Endothelial cell of umbilical vein (primary cell): ENCODE measurements at regions not wholly inside any gene's neighbourhood (a gene's known extent, or its start where the extent isn't known, plus 50 kb on each side); places are given as distances from the start of the nearest gene placed in this dataset.
A peak's percentile ranks its signal among the peaks of the same experiment; 100 is the strongest.

Source experiments
- BruUV-seq: library from RNA; stranded (reverse); fragments of 400-500 nt; replicated peaks from 2 replicates; lab custom pipeline; 2021; lab: Mats Ljungman, UMichigan
- CTCF ChIA-PET: fragments of 300-600, 350-600 bp; sonication (Branson Sonifier 250); formaldehyde crosslinking; loops from one replicate; lab custom pipeline; 2021; ENCODE audit warnings: antibody characterized with exemption, inconsistent platforms; lab: Charles Lee
- POLR2A ChIA-PET: fragments of 300-600, 350-600 bp; sonication (Branson Sonifier 250); formaldehyde crosslinking; loops from one replicate; lab custom pipeline; 2021; ENCODE audit warnings: antibody characterized with exemption, inconsistent platforms; lab: Charles Lee
- DNase-seq: peaks from one replicate; pipeline ENCODE4 v3.0.0-alpha.2; 2011; ENCODE audit warnings: low read depth, low spot score
- FAIRE-seq: peaks from 2 replicates; lab custom pipeline; 2011; peaks lifted over from hg19 to GRCh38; lab: Jason Lieb, UNC
- H2AFZ ChIP-seq: 2 replicates; pipeline ENCODE4 v1.6.0; 2012; ENCODE audit warnings: low read depth, low read length, control low read depth, inconsistent platforms
- H3K27ac ChIP-seq: 2 replicates; pipeline ENCODE4 v1.5.1; 2011; ENCODE audit warnings: low read depth, mild to moderate bottlenecking, control low read depth, low read length, moderate library complexity; ENCODE audit not compliant: insufficient read depth
- H3K27me3 ChIP-seq, 2 experiments: 2 replicates each; pipeline versions ENCODE4 v1.6.0 to v1.6.1; 2011; ENCODE audit warnings: low read length in 2 of 2, mixed read lengths in 1 of 2; ENCODE audit not compliant: control insufficient read depth in 2 of 2, insufficient read depth in 2 of 2
- H3K36me3 ChIP-seq, 2 experiments: 2 replicates in 1 of 2; 3 replicates in 1 of 2; pipeline ENCODE4 v1.5.1; 2011; ENCODE audit warnings: low read length in 2 of 2, mild to moderate bottlenecking in 1 of 2, moderate library complexity in 1 of 2; ENCODE audit not compliant: control insufficient read depth in 2 of 2, insufficient read depth in 2 of 2; ENCODE audit errors: extremely low read depth in 1 of 2
- H3K4me1 ChIP-seq: 3 replicates; pipeline ENCODE4 v1.5.1; 2011; ENCODE audit warnings: mild to moderate bottlenecking, low read length; ENCODE audit not compliant: control insufficient read depth, insufficient read depth; ENCODE audit errors: extremely low read depth
- H3K4me2 ChIP-seq: 2 replicates; pipeline ENCODE4 v1.6.1; 2011; ENCODE audit warnings: low read length, control low read depth, mixed read lengths; ENCODE audit not compliant: insufficient read depth
- H3K4me3 ChIP-seq, 3 experiments: fragments of 200-600 bp in 1 of 3; sonication (generic), shearing (Covaris generic) in 1 of 3; replicated peaks in 1 of 3; 2 replicates each; pipeline ENCODE4 v1.5.1; 2011 to 2016; ENCODE audit warnings: control low read depth in 3 of 3, low read length in 3 of 3, mild to moderate bottlenecking in 2 of 3, inconsistent platforms in 1 of 3, low read depth in 1 of 3, moderate library complexity in 1 of 3; ENCODE audit not compliant: insufficient read depth in 1 of 3
- H3K79me2 ChIP-seq: 2 replicates; pipeline ENCODE4 v1.6.0; 2012; ENCODE audit warnings: low read length, inconsistent platforms; ENCODE audit not compliant: control insufficient read depth, insufficient read depth
- H3K9ac ChIP-seq: replicated peaks from 2 replicates; pipeline ENCODE3; 2011; ENCODE audit warnings: low read length, control low read depth; ENCODE audit not compliant: insufficient read depth; ENCODE audit errors: extremely low read depth
- H3K9me1 ChIP-seq: replicated peaks from 3 replicates; pipeline ENCODE4 v1.6.0; 2011; ENCODE audit warnings: mild to moderate bottlenecking, low read length; ENCODE audit not compliant: control insufficient read depth, insufficient read depth; ENCODE audit errors: extremely low read depth
- H3K9me3 ChIP-seq: replicated peaks from 2 replicates; pipeline ENCODE4 v1.5.1; 2012; ENCODE audit warnings: low read length, inconsistent platforms; ENCODE audit not compliant: control insufficient read depth, insufficient read depth
- H4K20me1 ChIP-seq: replicated peaks from 2 replicates; pipeline ENCODE3; 2011; ENCODE audit warnings: mild to moderate bottlenecking, low read length; ENCODE audit not compliant: control insufficient read depth, insufficient read depth; ENCODE audit errors: extremely low read depth
- FOS ChIP-seq: IDR thresholded peaks from 2 replicates; pipeline ENCODE4 v1.6.1; 2011; ENCODE audit warnings: mild to moderate bottlenecking, low read length, moderate library complexity, borderline replicate concordance; ENCODE audit not compliant: insufficient read depth
- GATA2 ChIP-seq: IDR thresholded peaks from 2 replicates; pipeline ENCODE4 v1.7.0; 2011; ENCODE audit warnings: low read depth, mild to moderate bottlenecking, moderate library complexity, mixed read lengths, low read length; ENCODE audit not compliant: insufficient read length, insufficient read depth
- JUN ChIP-seq: IDR thresholded peaks from 2 replicates; pipeline ENCODE4 v1.6.1; 2011; ENCODE audit warnings: borderline replicate concordance, low read depth; ENCODE audit not compliant: insufficient read length, insufficient read depth
- MAX ChIP-seq: IDR thresholded peaks from 2 replicates; pipeline ENCODE4 v1.6.1; 2011; ENCODE audit not compliant: insufficient read depth, insufficient read length
- MYC ChIP-seq: IDR thresholded peaks from one replicate; pipeline ENCODE4 v1.6.1; 2011; ENCODE audit warnings: mild to moderate bottlenecking, low read depth, low read length
- POLR2A ChIP-seq: IDR thresholded peaks from 2 replicates; pipeline ENCODE4 v1.6.1; 2012; ENCODE audit warnings: low read depth, mild to moderate bottlenecking, control low read depth, low read length
- dilution Hi-C: fragments of 300-500 bp; cut with MboI; formaldehyde crosslinking; loops from one replicate; pipeline ENCODE4 v1.15.0; 2019; ENCODE audit warnings: low sequenced_read_pairs; ENCODE audit not compliant: extremely low pct_ligation_motif_present
- intact Hi-C: fragments of 100-400 bp; cut with micrococcal nuclease; formaldehyde crosslinking; loops from one replicate; pipeline ENCODE4 v1.10.0; 2022

GRCh38 chr3:64801856-64802255 lies 114.1 kb upstream of the ADAMTS9 start:
- no TSS peak for BruUV-seq
- Histone ChIP-seq H3K4me3 (no peak overlapping the region), H3K79me2 (no peaks in the 10 kb centered on the region), H2AFZ (peak overlapping the region; percentile 48), H3K4me2 (no peak overlapping the region), H3K27ac (no peak overlapping the region), H3K27me3 (no peaks in the 10 kb centered on the region), H3K36me3 (no peaks in the 10 kb centered on the region), H3K4me1 (peaks cover 24% of the 10 kb centered on the region), H4K20me1 (no peaks in the 10 kb centered on the region), H3K9me1 (no peaks in the 10 kb centered on the region), H3K9ac (no peak overlapping the region), H3K9me3 (no peaks in the 10 kb centered on the region)
- POLR2A ChIA-PET = no interaction called here
- peak; percentile 7 for DNase-seq
- CTCF ChIA-PET = interaction anchor here (2.0 kb wide), 1 partner anchor 127 kb away, joined by 6 read pairs; no protein-coding TSS in a partner anchor
- FAIRE-seq = no peak
- intact Hi-C loops = no loop called here
- TF ChIP-seq GATA2 = peak; percentile 80
- no peak for TF ChIP-seq JUN
- no peak for TF ChIP-seq FOS
- dilution Hi-C loops = no loop called here

- dilution Hi-C loops (no loop called here), intact Hi-C loops (no loop called here)
- Histone ChIP-seq H3K4me3 (no peak overlapping the region), H3K27me3 (no peaks in the 10 kb centered on the region), H2AFZ (no peak overlapping the region), H3K79me2 (no peaks in the 10 kb centered on the region), H3K9me1 (no peaks in the 10 kb centered on the region), H3K36me3 (no peaks in the 10 kb centered on the region), H3K27ac (no peak overlapping the region), H4K20me1 (no peaks in the 10 kb centered on the region), H3K9me3 (no peaks in the 10 kb centered on the region), H3K4me1 (peaks cover 36% of the 10 kb centered on the region), H3K4me2 (no peak overlapping the region), H3K9ac (no peak overlapping the region)
- ChIA-PET CTCF (no interaction called here), POLR2A (no interaction called here)
- no TSS peak for BruUV-seq
- FAIRE-seq = no peak
- no peak for TF ChIP-seq POLR2A
- no peak for TF ChIP-seq GATA2
- TF ChIP-seq MYC = no peak
- no peak for TF ChIP-seq MAX
- TF ChIP-seq FOS = no peak
- no peak for DNase-seq
These were observed 111.8 kb upstream of the ADAMTS9 start for GRCh38 chr3:64799606-64800005.
